Esophagus squamous epithelium (tissue), 4 donors: ENCODE measurements at regions not wholly inside any gene's neighbourhood (a gene's known extent, or its start where the extent isn't known, plus 50 kb on each side); places are given as distances from the start of the nearest gene placed in this dataset.

ENCODE experiments used
- POLR2A ChIP-seq, 4 donors: fragments of 450-650 bp; IDR thresholded peaks; one replicate each; pipeline ENCODE4 v1.6.1; 2017; ENCODE audit warnings: antibody characterized with exemption in 4 of 4, mild to moderate bottlenecking in 4 of 4, moderate library complexity in 3 of 4
- TF ChIP-seq, protein P1 (sequence below), 6 experiments: fragments of 450-650 bp in 4 of 6; fragments of 200-600 bp in 2 of 6; sonication (generic) in 2 of 6; IDR thresholded peaks; one replicate each; pipeline ENCODE4 v1.5.1; 2016 to 2019; ENCODE audit warnings: antibody characterized with exemption in 6 of 6, mild to moderate bottlenecking in 4 of 6, moderate library complexity in 4 of 6

DNA sequence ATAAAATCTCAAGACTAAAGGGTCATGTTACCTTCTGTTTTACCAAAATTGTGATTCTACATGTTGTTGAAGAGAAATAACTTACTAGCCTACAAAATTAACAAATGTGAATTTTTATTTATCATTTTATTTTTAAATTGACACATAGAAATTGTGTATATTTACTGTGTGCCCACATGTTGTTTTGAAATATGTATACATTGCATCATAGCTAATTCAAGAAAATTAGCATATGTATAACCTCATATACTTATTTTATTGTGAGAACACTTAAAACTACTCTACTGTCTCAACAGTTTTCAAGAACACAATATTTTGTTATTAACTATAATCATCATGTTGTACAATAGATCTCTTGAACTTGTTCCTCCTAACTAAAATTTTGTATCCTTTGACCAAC, 177.8 kb downstream of the EPM2A start:
- TF ChIP-seq POLR2A (IDR thresholded peaks at IDR 0.05) = no peak
- TF ChIP-seq, protein P1, sequence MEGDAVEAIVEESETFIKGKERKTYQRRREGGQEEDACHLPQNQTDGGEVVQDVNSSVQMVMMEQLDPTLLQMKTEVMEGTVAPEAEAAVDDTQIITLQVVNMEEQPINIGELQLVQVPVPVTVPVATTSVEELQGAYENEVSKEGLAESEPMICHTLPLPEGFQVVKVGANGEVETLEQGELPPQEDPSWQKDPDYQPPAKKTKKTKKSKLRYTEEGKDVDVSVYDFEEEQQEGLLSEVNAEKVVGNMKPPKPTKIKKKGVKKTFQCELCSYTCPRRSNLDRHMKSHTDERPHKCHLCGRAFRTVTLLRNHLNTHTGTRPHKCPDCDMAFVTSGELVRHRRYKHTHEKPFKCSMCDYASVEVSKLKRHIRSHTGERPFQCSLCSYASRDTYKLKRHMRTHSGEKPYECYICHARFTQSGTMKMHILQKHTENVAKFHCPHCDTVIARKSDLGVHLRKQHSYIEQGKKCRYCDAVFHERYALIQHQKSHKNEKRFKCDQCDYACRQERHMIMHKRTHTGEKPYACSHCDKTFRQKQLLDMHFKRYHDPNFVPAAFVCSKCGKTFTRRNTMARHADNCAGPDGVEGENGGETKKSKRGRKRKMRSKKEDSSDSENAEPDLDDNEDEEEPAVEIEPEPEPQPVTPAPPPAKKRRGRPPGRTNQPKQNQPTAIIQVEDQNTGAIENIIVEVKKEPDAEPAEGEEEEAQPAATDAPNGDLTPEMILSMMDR (IDR thresholded peaks at IDR 0.05) = no peak
